Hepatocyte (in vitro differentiated cells): ENCODE measurements at regions not wholly inside any gene's neighbourhood (a gene's known extent, or its start where the extent isn't known, plus 50 kb on each side); places are given as distances from the start of the nearest gene placed in this dataset.

ENCODE experiments used
- DNase-seq: peaks from one replicate; pipeline ENCODE4 v3.0.0-alpha.2; 2016; ENCODE audit warnings: low spot score
- H2AFZ ChIP-seq: fragments of 200-600 bp; sonication (generic); 2 replicates; pipeline ENCODE4 v1.6.0; 2016; ENCODE audit warnings: antibody characterized with exemption, mild to moderate bottlenecking
- H3K27ac ChIP-seq: fragments of 200-600 bp; sonication (generic); 2 replicates; pipeline ENCODE4 v1.5.1; 2016; ENCODE audit warnings: mild to moderate bottlenecking
- H3K27me3 ChIP-seq: fragments of 200-600 bp; sonication (generic); 2 replicates; pipeline ENCODE4 v1.6.1; 2016
- H3K36me3 ChIP-seq: fragments of 200-600 bp; sonication (generic); replicated peaks from 2 replicates; pipeline ENCODE4 v1.5.1; 2016; ENCODE audit warnings: low read depth; ENCODE audit not compliant: insufficient read depth
- H3K4me1 ChIP-seq: fragments of 200-600 bp; sonication (generic); 2 replicates; pipeline ENCODE4 v1.5.1; 2016; ENCODE audit warnings: mild to moderate bottlenecking, moderate library complexity; ENCODE audit not compliant: insufficient read depth
- H3K4me2 ChIP-seq: fragments of 200-600 bp; sonication (generic); 2 replicates; pipeline ENCODE4 v1.6.0; 2016
- H3K4me3 ChIP-seq: fragments of 200-600 bp; sonication (generic); 2 replicates; pipeline ENCODE4 v1.5.1; 2016; ENCODE audit warnings: mild to moderate bottlenecking
- H3K79me2 ChIP-seq: fragments of 200-600 bp; sonication (generic); 2 replicates; pipeline ENCODE4 v1.6.0; 2017; ENCODE audit warnings: mild to moderate bottlenecking
- H3K9me2 ChIP-seq: fragments of 200-600 bp; sonication (generic); replicated peaks from 2 replicates; pipeline ENCODE4 v1.6.0; 2017; ENCODE audit warnings: mild to moderate bottlenecking; ENCODE audit not compliant: insufficient read depth
- H3K9me3 ChIP-seq: fragments of 200-600 bp; sonication (generic); 2 replicates; pipeline ENCODE4 v1.5.1; 2016; ENCODE audit warnings: low read depth, mild to moderate bottlenecking
- H4K20me1 ChIP-seq: fragments of 200-600 bp; sonication (generic); 2 replicates; pipeline ENCODE4 v1.6.0; 2016; ENCODE audit warnings: mild to moderate bottlenecking; ENCODE audit not compliant: insufficient read depth, poor library complexity, severe bottlenecking
- CTCF ChIP-seq: fragments of 200-600 bp; sonication (generic); IDR thresholded peaks from 2 replicates; pipeline ENCODE4 v1.5.1; 2016; ENCODE audit warnings: antibody characterized with exemption, mild to moderate bottlenecking; ENCODE audit not compliant: poor library complexity
- EZH2 ChIP-seq: fragments of 200-600 bp; sonication (generic); IDR thresholded peaks from 2 replicates; pipeline ENCODE4 v1.6.1; 2016; ENCODE audit warnings: antibody characterized with exemption, mild to moderate bottlenecking, borderline replicate concordance
- EZH2phosphoT487 ChIP-seq: fragments of 200-600 bp; sonication (generic); IDR thresholded peaks from one replicate; pipeline ENCODE4 v1.6.1; 2018; ENCODE audit warnings: antibody characterized with exemption, mild to moderate bottlenecking, low read depth, moderate library complexity; ENCODE audit not compliant: unreplicated experiment, severe bottlenecking
- WGBS: methylation state at CpG from one replicate; pipeline ENCODE4 v1.1.6; 2016; ENCODE audit warnings: low lambda C conversion rate; ENCODE audit errors: missing lambda C conversion rate; 5-methylcytosine and 5-hydroxymethylcytosine counted together

- Histone ChIP-seq H3K79me2 (no peaks in the 10 kb centered on the region), H3K4me3 (no peak overlapping the region), H3K4me2 (no peak overlapping the region), H3K9me2 (no peaks in the 10 kb centered on the region), H3K27me3 (no peaks in the 10 kb centered on the region), H3K9me3 (no peaks in the 10 kb centered on the region), H2AFZ (no peak overlapping the region), H3K27ac (no peak overlapping the region), H3K4me1 (no peaks in the 10 kb centered on the region), H3K36me3 (no peaks in the 10 kb centered on the region), H4K20me1 (no peaks in the 10 kb centered on the region)
- TF ChIP-seq EZH2, result no peak
- no peak for TF ChIP-seq EZH2phosphoT487
- TF ChIP-seq CTCF, result no peak
- 100% methylated on average over 1 of the region's 1 CpG for WGBS
- DNase-seq, result no peak
These were observed 416.1 kb downstream of the SAMD5 start for GRCh38 chr6:147924598-147924997.

GRCh38 chr6:147925826-147926225, 416.8 kb upstream of the SASH1 start:
- Histone ChIP-seq H4K20me1 (no peaks in the 10 kb centered on the region), H3K4me1 (no peaks in the 10 kb centered on the region), H3K36me3 (no peaks in the 10 kb centered on the region), H3K27ac (no peak overlapping the region), H3K9me3 (no peaks in the 10 kb centered on the region), H3K4me2 (no peak overlapping the region), H3K79me2 (no peaks in the 10 kb centered on the region), H3K27me3 (no peaks in the 10 kb centered on the region), H3K4me3 (no peak overlapping the region), H3K9me2 (no peaks in the 10 kb centered on the region), H2AFZ (no peak overlapping the region)
- DNase-seq, result no peak
- no peak for TF ChIP-seq CTCF
- no peak for TF ChIP-seq EZH2
- no peak for TF ChIP-seq EZH2phosphoT487
- 75% methylated on average over 1 of the region's 1 CpG for WGBS

GRCh38 chr6:147930745-147931144, 411.9 kb upstream of the SASH1 start:
- 70% methylated on average over 4 of the region's 4 CpGs for WGBS
- no peak for DNase-seq
- H2AFZ ChIP-seq, result no peak overlapping the region
- H4K20me1 ChIP-seq, result no peaks in the 10 kb centered on the region
- H3K4me3 ChIP-seq, result no peak overlapping the region
- no peaks in the 10 kb centered on the region for H3K9me3 ChIP-seq
- H3K4me1 ChIP-seq, result peaks cover 3% of the 10 kb centered on the region
- H3K9me2 ChIP-seq, result no peaks in the 10 kb centered on the region
- TF ChIP-seq EZH2phosphoT487, result no peak
- no peak for TF ChIP-seq CTCF
- no peak for TF ChIP-seq EZH2
- H3K4me2 ChIP-seq, result no peak overlapping the region
- H3K79me2 ChIP-seq, result no peaks in the 10 kb centered on the region
- no peak overlapping the region for H3K27ac ChIP-seq
- no peaks in the 10 kb centered on the region for H3K27me3 ChIP-seq
- no peaks in the 10 kb centered on the region for H3K36me3 ChIP-seq

GRCh38 chr6:147933224-147933623, 409.4 kb upstream of the SASH1 start:
- no peak overlapping the region for H3K4me3 ChIP-seq
- no peak for TF ChIP-seq EZH2phosphoT487
- no peak for TF ChIP-seq EZH2
- no peak for TF ChIP-seq CTCF
- peaks cover 3% of the 10 kb centered on the region for H3K4me1 ChIP-seq
- H4K20me1 ChIP-seq, result no peaks in the 10 kb centered on the region
- WGBS, result 9% methylated on average over 1 of the region's 1 CpG
- H3K4me2 ChIP-seq, result no peak overlapping the region
- no peak overlapping the region for H2AFZ ChIP-seq
- DNase-seq, result no peak
- H3K9me3 ChIP-seq, result no peaks in the 10 kb centered on the region
- no peaks in the 10 kb centered on the region for H3K9me2 ChIP-seq
- no peak overlapping the region for H3K27ac ChIP-seq
- no peaks in the 10 kb centered on the region for H3K79me2 ChIP-seq
- H3K36me3 ChIP-seq, result no peaks in the 10 kb centered on the region
- no peaks in the 10 kb centered on the region for H3K27me3 ChIP-seq
